A673 (cell line): ENCODE measurements at regions not wholly inside any gene's neighbourhood (a gene's known extent, or its start where the extent isn't known, plus 50 kb on each side); places are given as distances from the start of the nearest gene placed in this dataset.

Source experiments
- CTCF ChIP-seq: fragments of 300-800, 200-600 bp; sonication (generic); conservative IDR thresholded peaks from 2 replicates; pipeline ENCODE4 v1.5.1; 2017; ENCODE audit warnings: low read depth, mild to moderate bottlenecking, antibody characterized with exemption, low read length, moderate library complexity, mixed read lengths
- EZH2 ChIP-seq: fragments of 200-600 bp; sonication (generic); IDR thresholded peaks from 2 replicates; pipeline ENCODE4 v1.6.1; 2017; ENCODE audit warnings: borderline replicate concordance, low read depth, mild to moderate bottlenecking, mixed read lengths, antibody characterized with exemption, low read length; ENCODE audit not compliant: poor library complexity, severe bottlenecking

GRCh38 chr10:123530166-123530870 lies 135.8 kb upstream of the GPR26 start:
- TF ChIP-seq CTCF (no peak), EZH2 (no peak)
